GM12864 (cell line): ENCODE measurements at regions not wholly inside any gene's neighbourhood (a gene's known extent, or its start where the extent isn't known, plus 50 kb on each side); places are given as distances from the start of the nearest gene placed in this dataset.

Source experiments
- DNase-seq: peaks from one replicate; pipeline ENCODE4 v3.0.0-alpha.2; 2011; ENCODE audit warnings: low read depth
- H3K4me3 ChIP-seq: 2 replicates; pipeline ENCODE4 v1.5.1; 2011; ENCODE audit warnings: mild to moderate bottlenecking, low read depth, low read length, control low read depth
- CTCF ChIP-seq: IDR thresholded peaks from 2 replicates; pipeline ENCODE4 v1.5.1; 2011; ENCODE audit warnings: low read depth, mild to moderate bottlenecking, moderate library complexity, low read length, control low read depth, inconsistent platforms; ENCODE audit errors: missing control alignments

DNA sequence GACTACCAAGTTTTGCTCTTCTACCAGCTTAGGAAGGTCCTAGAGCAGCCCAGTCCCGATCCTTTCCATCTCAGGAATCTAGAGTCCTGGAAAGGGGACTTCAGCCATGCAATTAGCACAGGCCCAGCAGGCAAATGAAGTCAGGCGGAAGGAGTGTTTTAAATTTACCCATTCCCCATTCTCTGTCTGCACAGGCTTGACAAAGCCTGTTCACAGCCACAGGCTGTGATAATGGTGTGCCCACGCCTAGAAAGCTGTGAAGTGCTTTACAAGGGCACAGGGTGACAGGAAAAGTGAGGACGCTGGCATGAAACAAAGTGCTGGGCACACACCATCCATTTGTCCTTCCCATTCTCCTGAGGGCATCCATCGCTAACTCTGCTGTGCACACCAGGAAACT lies 79.0 kb downstream of the PITPNM2 start:
- no peak for TF ChIP-seq CTCF
- no peak overlapping the region for H3K4me3 ChIP-seq
- no peak for DNase-seq

DNA sequence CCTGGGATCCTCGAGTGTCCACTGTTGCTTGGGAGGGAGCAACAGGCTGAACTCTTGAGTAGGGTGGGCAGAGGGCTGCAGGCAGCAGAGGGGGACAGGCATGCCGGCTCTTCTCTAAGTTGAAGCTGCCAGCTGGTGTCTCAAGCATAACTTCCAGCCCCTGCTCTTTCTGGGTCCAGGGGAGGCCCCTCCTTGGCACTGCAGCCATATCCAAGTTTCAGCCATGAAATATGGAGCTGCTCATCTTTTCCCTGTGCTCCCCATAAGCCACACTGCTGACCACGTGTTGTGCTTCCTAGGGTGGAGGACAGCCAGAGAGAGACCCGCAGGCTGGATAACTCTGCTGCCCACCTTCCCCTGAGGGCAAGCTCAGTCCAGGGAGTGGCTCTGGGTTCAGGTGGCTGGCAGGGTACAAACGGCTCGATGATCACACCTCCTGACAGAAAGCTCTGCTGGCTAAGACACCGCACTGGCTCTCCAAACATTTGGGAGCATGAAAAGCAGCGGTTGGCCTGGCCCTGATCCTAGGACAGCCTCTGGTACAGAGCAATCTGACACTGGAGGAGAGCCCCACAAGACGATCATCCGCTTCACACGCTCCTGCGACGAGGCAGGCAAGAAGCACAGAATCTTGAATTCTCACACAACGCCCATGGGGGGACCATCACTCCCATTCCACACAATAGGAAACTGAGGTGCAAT lies 79.6 kb downstream of the PITPNM2 start:
- TF ChIP-seq CTCF: no peak
- no peak overlapping the region for H3K4me3 ChIP-seq
- DNase-seq: no peak

DNA sequence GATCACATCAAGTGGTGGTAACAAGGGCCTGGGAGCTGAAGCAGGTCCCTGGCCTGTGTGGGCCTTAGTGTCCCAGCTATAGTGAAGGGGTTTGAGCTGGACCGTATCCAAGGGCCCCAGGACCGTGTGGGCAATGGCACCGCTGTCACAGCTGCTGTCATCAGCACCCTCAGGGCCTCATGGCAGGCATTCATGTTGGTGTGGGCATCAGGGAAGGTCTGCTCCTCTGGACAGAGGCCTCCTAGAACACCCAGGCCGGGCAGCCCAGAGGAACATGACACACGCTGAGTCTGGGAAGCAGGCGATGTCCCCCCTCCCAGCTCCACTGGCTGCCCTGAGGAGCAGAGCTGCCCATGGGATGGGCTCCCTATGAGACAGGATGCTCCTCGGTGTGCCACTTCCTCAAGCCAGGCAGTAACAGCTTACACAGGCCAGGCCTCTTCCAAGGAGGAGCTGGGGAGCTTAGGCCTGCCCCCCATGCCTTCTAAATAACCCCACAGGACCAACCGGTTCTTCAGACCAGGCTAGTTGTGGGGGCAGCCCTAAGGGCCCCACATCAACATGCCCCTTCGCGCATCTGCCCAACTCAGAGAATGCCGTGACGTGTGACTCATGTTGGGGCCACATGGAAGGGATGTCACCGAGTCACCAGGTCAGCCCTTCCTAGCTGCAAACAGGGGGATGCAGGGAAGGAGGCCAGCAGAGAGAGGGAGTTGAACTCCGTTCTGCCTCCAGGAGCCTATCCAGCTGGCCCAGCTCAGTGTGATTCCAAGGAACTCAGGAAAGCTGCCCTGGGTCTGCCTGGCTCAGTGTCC lies 80.4 kb downstream of the PITPNM2 start:
- no peak overlapping the region for H3K4me3 ChIP-seq
- DNase-seq: no peak
- no peak for TF ChIP-seq CTCF

DNA sequence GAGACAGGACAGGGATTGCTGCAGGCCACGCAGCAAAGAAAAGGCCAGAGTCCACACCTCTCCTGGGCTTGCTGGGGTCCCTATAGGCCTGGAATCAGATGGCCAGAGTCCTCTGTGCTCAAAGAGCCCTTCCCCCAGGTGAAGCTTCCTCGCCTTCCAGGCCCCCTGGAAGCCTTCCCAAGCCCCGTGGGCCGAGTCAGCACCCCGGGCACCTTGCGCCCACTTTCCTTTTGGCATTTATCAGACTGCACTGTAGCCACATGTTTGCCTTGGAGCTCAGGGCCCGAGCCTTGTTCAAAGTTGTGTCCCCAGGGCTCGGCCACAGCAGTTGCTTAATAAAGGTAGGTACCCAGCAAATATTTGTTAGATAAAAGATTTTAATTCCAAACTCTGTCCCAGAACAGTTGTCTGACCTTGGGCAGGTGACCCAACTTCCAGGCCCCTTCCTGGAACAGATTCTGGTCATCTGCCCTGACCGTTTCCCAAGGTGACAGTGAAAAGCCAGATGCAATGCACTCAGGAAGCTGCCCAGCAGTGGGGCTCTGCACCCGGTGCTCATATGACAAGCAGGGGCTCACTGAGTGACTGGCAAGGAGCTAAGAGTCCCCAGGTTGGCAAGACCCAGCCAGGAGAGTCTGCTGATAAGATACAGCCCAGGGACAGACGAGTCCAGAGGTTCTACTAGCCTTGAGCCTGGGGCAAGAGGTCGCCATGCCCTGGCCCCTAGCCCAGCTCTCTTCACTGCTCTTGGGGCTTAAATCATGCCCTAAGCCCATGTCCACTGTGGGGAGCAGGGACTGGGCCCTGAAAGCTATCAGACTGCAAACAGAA lies 81.2 kb downstream of the PITPNM2 start:
- DNase-seq: no peak
- TF ChIP-seq CTCF: no peak
- no peak overlapping the region for H3K4me3 ChIP-seq

DNA sequence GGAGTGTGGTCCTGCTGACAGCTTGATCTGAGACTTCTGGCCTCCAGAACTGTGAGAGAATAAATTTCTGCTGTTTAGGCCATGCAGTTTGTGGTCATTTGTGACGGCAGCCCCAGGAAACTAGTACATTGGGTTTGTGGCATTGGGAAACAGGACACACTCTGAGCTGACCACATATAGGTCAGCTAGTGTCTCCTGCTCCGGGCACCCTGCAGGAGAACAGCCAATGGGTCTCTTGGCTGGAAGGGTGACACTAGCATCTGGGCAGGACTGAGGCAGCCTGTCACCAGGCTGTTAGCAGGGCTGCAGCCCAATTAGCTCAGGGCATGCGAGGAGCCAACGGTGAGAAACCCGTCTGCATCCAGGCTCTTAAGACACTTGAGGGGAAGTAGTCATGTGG lies 83.2 kb downstream of the PITPNM2 start:
- DNase-seq: no peak
- no peak for TF ChIP-seq CTCF
- no peak overlapping the region for H3K4me3 ChIP-seq

GRCh38 chr12:123066384-123066710 lies 84.5 kb downstream of the PITPNM2 start:
- no peak overlapping the region for H3K4me3 ChIP-seq
- no peak for TF ChIP-seq CTCF
- DNase-seq: no peak
